Natural killer cell (primary cell): ENCODE measurements at regions not wholly inside any gene's neighbourhood (a gene's known extent, or its start where the extent isn't known, plus 50 kb on each side); places are given as distances from the start of the nearest gene placed in this dataset.

Experiments used
- ATAC-seq, 3 donors: fragments of 150-1000 bp in 2 of 3; fragments of 200-7000 bp in 1 of 3; cut with Tn5 transposase; 1 replicate in 1 of 3; 2 replicates in 2 of 3; pipeline ENCODE4 v1.10.0; 2021; ENCODE audit warnings: mild to moderate bottlenecking in 2 of 3, moderate library complexity in 2 of 3
- DNase-seq, 2 donors: peaks; one replicate each; pipeline versions ENCODE4 v3.0.0 to v3.0.0-alpha.2; 2013 to 2021; ENCODE audit warnings: mixed read lengths in 1 of 2
- H3K27ac ChIP-seq: one replicate; pipeline ENCODE4 v1.5.1; 2013; ENCODE audit warnings: mild to moderate bottlenecking, low read length
- H3K27me3 ChIP-seq: one replicate; pipeline ENCODE4 v1.6.1; 2013; ENCODE audit warnings: low read length; ENCODE audit not compliant: control insufficient read depth, insufficient read depth
- H3K36me3 ChIP-seq: one replicate; pipeline ENCODE4 v1.6.1; 2013; ENCODE audit warnings: low read length; ENCODE audit not compliant: control insufficient read depth, insufficient read depth
- H3K4me1 ChIP-seq: one replicate; pipeline ENCODE4 v1.6.1; 2013; ENCODE audit warnings: low read length; ENCODE audit not compliant: control insufficient read depth, insufficient read depth
- H3K4me3 ChIP-seq: one replicate; pipeline ENCODE4 v1.5.1; 2013; ENCODE audit warnings: low read length
- H3K9me3 ChIP-seq: one replicate; pipeline ENCODE4 v1.6.1; 2013; ENCODE audit warnings: low read length; ENCODE audit not compliant: control insufficient read depth, insufficient read depth
- H3K27ac Mint-ChIP-seq, 2 donors: one replicate each; pipeline ENCODE4 v1.8.0; 2022; ENCODE audit warnings: mild to moderate bottlenecking in 2 of 2, mixed read lengths in 2 of 2, moderate library complexity in 1 of 2
- H3K27me3 Mint-ChIP-seq, 2 donors: one replicate each; pipeline ENCODE4 v1.8.0; 2022; ENCODE audit warnings: low read depth in 2 of 2, mixed read lengths in 2 of 2
- H3K36me3 Mint-ChIP-seq: one replicate; pipeline ENCODE4 v1.8.0; 2022; ENCODE audit warnings: mixed read lengths
- H3K4me1 Mint-ChIP-seq, 2 donors: one replicate each; pipeline ENCODE4 v1.8.0; 2022; ENCODE audit warnings: mixed read lengths in 2 of 2
- H3K4me3 Mint-ChIP-seq: one replicate; pipeline ENCODE4 v1.8.0; 2022; ENCODE audit warnings: mild to moderate bottlenecking, moderate library complexity, mixed read lengths
- H3K9me3 Mint-ChIP-seq, 2 donors: one replicate each; pipeline ENCODE4 v1.8.0; 2022; ENCODE audit warnings: mixed read lengths in 2 of 2
- WGBS: methylation state at CpG from one replicate; pipeline ENCODE4 v1.1.7; 2013; ENCODE audit warnings: missing lambda C conversion rate; ENCODE audit not compliant: insufficient coverage; 5-methylcytosine and 5-hydroxymethylcytosine counted together
- intact Hi-C: fragments of 100-400 bp; cut with micrococcal nuclease; formaldehyde crosslinking; loops from one replicate; pipeline ENCODE4 v1.14.2; 2022
- TF ChIP-seq, protein P1 (sequence below): fragments of 200-600 bp; IDR thresholded peaks from one replicate; pipeline ENCODE4 v1.8.0; 2022; ENCODE audit warnings: antibody characterized with exemption

GRCh38 chr22:25388415-25388814 lies 169.0 kb downstream of the CRYBB2 start:
- DNase-seq: no peak
- 89% methylated on average over 12 of the region's 12 CpGs for WGBS
- H3K4me1 ChIP-seq: peaks cover 63% of the 10 kb centered on the region
- H3K4me3 ChIP-seq: no peak overlapping the region
- H3K27me3 ChIP-seq: no peaks in the 10 kb centered on the region
- intact Hi-C loops: no loop called here
- ATAC-seq: no peak
- Mint-ChIP-seq H3K4me1 (peaks cover 59 to 62% of the 10 kb centered on the region in 2 donors), H3K27ac (peak overlapping the region in 1 of 2 donors; percentile 35), H3K9me3 (no peaks in the 10 kb centered on the region), H3K4me3 (peak overlapping the region; percentile 63), H3K27me3 (no peaks in the 10 kb centered on the region), H3K36me3 (no peaks in the 10 kb centered on the region)
- no peak overlapping the region for H3K27ac ChIP-seq
- TF ChIP-seq, protein P1, sequence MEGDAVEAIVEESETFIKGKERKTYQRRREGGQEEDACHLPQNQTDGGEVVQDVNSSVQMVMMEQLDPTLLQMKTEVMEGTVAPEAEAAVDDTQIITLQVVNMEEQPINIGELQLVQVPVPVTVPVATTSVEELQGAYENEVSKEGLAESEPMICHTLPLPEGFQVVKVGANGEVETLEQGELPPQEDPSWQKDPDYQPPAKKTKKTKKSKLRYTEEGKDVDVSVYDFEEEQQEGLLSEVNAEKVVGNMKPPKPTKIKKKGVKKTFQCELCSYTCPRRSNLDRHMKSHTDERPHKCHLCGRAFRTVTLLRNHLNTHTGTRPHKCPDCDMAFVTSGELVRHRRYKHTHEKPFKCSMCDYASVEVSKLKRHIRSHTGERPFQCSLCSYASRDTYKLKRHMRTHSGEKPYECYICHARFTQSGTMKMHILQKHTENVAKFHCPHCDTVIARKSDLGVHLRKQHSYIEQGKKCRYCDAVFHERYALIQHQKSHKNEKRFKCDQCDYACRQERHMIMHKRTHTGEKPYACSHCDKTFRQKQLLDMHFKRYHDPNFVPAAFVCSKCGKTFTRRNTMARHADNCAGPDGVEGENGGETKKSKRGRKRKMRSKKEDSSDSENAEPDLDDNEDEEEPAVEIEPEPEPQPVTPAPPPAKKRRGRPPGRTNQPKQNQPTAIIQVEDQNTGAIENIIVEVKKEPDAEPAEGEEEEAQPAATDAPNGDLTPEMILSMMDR: no peak
- H3K36me3 ChIP-seq: no peaks in the 10 kb centered on the region
- H3K9me3 ChIP-seq: no peaks in the 10 kb centered on the region

GRCh38 chr22:25388866-25389540 lies 169.6 kb downstream of the CRYBB2 start:
- Histone ChIP-seq H3K27ac (no peak overlapping the region), H3K9me3 (no peaks in the 10 kb centered on the region), H3K36me3 (no peaks in the 10 kb centered on the region), H3K4me1 (peaks cover 63% of the 10 kb centered on the region), H3K27me3 (no peaks in the 10 kb centered on the region), H3K4me3 (no peak overlapping the region)
- no peaks in the 10 kb centered on the region for H3K36me3 Mint-ChIP-seq
- H3K27ac Mint-ChIP-seq: peak overlapping the region in 1 of 2 donors; percentile 35
- intact Hi-C loops: no loop called here
- TF ChIP-seq, protein P1: no peak
- H3K4me3 Mint-ChIP-seq: peak overlapping the region; percentile 63
- peak in 1 of 2 donors; percentile 28 for DNase-seq
- peaks cover 59% of the 10 kb centered on the region in 2 donors for H3K4me1 Mint-ChIP-seq
- WGBS: 24% methylated on average over 9 of the region's 10 CpGs
- peak; percentile 31 to 73 (median 55) for ATAC-seq
- no peaks in the 10 kb centered on the region for H3K9me3 Mint-ChIP-seq
- no peaks in the 10 kb centered on the region for H3K27me3 Mint-ChIP-seq

DNA sequence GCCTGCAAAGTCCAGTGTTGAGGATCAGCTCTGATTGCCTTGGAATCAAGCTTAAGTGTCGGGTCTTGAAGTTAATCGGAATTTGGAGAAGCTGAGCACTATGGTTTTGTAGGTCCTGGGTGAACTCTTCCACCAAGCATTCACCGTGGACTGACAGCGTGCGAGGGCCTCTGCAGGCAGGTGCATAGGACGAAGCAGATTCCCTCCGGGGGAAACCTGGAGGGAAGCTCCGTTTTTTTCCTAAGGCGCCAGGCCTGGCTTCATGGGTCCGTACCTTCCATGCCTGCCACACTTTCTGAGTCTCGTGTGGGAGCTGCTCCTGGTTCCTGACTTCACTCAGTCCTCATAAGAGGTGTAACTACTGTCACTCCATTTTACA lies 170.1 kb downstream of the CRYBB2 start:
- Mint-ChIP-seq H3K9me3 (no peaks in the 10 kb centered on the region), H3K36me3 (no peaks in the 10 kb centered on the region), H3K4me1 (peaks cover 56 to 61% of the 10 kb centered on the region in 2 donors), H3K4me3 (peak overlapping the region; percentile 63), H3K27me3 (no peaks in the 10 kb centered on the region), H3K27ac (peak overlapping the region in 1 of 2 donors; percentile 35)
- 90% methylated on average over 11 of the region's 11 CpGs for WGBS
- Histone ChIP-seq H3K4me3 (no peak overlapping the region), H3K27ac (no peak overlapping the region), H3K36me3 (no peaks in the 10 kb centered on the region), H3K9me3 (no peaks in the 10 kb centered on the region), H3K27me3 (no peaks in the 10 kb centered on the region), H3K4me1 (peaks cover 63% of the 10 kb centered on the region)
- no peak for ATAC-seq
- TF ChIP-seq, protein P1: no peak
- intact Hi-C loops: no loop called here
- DNase-seq: no peak
